HG02759 (cell line): ENCODE measurements at regions not wholly inside any gene's neighbourhood (a gene's known extent, or its start where the extent isn't known, plus 50 kb on each side); places are given as distances from the start of the nearest gene placed in this dataset.

Experiments used
- ATAC-seq: cut with Tn5 transposase; IDR thresholded peaks from one replicate; pipeline ENCODE4 v1.9.1; 2021; ENCODE audit warnings: mild to moderate bottlenecking, moderate library complexity; ENCODE audit not compliant: unreplicated experiment

DNA sequence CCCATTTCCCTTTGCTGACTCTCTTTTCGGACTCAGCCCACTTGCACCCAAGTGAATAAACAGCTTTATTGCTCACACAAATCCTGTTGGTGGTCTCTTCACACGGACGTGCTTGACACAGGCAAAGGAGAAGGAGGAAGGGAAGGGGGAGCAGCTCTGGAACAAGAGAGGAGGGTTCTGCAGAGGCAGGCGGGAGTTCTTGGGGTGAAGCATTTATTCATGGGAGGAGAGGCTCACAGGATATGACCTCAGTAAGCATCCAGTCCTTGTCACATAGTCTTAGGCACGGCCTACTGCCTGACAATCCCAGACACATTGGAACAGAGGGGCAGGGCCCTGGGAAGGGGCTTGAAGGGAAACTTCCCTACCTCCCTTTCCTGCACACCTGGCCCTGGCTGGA is 171.7 kb upstream of the HS6ST1 start:
- no peak for ATAC-seq

- no peak for ATAC-seq
These were observed 172.4 kb upstream of the HS6ST1 start for GRCh38 chr2:128490881-128491691.

DNA sequence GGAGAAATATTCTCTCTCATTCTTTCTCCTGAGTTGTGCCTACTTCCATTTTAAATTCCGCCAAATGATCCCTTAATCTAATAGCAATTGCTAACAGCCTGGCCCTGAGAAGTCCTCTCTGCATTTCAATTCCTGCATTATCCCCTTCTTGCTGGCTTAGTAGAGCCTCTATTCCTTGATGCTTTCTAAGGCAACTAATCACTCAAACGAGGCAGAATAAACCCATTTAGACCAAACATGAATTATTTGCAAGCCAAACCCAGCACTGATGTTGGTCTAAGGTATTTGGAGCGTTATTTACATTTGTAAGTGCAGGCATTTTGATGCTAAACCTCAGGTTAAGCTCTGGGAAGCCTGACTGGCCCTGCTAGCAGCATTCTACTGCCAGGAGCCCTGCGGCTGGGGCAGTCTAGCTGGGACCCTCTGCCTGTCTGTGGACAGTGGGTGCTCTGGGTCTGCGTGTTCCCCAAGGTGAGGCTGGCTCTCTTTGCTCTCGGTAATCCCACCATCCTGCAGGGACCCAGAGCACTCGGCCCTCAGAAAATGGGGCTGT is 173.1 kb upstream of the HS6ST1 start:
- ATAC-seq = no peak

DNA sequence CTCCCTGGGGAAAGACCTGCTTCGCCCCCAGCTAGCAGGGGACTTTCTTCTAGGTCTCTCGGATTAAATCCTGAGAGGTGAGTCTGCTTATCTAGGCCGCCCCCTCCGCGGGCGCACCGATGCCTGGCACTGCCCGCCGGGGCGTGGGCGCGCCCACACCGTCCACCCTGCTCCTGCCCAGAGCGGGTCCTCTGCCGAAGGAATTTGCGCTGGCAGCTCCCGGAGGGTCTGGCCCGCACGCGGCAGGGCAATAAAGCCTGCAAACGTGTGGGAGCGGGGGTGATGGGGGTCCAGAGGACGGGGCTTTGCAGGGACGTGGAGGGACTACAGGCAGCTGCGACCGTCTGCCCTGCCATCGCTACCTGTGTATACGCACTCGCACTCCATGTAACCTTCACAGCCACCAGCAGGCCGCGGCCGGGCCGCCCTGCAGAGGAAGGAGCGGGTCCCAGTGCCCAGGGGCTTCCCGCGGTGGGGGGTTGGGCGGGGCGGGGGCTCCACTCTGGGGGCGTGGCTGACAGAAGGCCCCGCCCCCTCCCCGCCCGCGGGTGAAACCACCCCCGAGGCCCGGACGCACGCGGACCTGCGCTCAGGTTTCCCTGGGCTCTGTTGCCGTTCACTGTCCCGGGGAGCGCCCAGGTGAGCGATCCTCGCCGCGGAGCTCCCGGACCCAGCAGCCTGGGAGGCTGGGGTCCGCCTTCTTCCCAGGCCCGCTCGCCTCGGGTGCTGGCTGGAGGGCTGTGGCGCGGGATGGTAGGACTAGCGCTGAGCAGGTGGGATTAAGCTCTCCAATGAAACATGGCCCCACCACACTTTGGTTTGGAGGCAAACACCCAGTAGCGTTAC is 174.5 kb upstream of the HS6ST1 start:
- ATAC-seq = no peak

DNA sequence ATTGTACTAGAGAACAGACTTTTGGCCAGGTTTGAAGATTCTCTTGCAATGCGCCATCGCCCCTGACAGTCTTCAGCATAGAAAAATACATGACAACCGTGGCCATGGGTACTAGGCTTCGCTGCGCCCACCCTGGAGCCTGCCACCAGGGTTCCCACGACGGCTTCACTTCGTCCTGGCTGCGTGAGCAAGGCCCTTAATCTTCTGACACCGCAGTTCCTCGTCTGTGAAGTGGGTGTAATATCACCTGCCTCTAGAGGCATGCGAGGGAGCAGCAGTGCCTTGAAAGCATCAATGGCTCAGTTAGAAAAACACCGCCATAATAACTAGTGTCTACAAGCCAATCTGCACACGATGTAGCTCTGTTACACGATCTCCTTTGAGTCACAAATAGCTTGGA is 175.2 kb upstream of the HS6ST1 start:
- ATAC-seq = no peak

- ATAC-seq = no peak
These were observed 175.6 kb upstream of the HS6ST1 start for GRCh38 chr2:128494307-128494639.

DNA sequence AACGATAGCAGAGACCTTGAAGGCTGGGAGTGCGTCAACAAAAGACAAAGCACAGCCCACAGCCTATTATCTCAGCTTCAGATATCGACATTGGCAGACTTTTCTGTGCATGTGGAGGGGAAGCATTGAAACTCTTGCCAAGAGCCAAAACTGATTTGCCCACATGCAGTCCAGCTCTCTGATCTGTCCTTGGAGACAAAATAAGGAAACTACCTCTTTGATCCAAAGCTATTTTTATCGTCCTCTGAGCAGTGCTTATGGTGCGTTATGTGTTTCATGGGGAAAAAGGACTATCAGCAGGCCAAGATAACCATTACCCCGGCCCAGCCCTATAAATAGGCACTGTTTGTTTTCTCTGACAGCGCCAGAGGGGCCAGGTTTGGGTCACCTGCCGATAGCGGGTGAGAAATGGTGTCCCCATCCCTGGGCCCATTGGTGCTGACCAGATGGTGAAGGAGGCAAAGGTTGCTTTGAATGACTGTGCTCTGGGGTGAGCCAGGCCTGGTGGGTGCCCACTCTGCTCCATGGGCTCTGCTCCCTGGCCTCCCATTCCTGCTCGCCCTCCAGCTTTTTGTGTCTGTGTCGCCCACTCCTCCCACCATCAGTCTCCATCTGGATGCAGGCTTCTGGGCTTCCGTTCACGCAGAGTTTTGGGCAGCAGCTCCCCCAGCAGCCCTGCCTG is 176.1 kb upstream of the HS6ST1 start:
- ATAC-seq = no peak

GRCh38 chr2:128495996-128496547 is 177.4 kb upstream of the HS6ST1 start:
- ATAC-seq = no peak

GRCh38 chr2:128496700-128497099 is 178.0 kb upstream of the HS6ST1 start:
- no peak for ATAC-seq

DNA sequence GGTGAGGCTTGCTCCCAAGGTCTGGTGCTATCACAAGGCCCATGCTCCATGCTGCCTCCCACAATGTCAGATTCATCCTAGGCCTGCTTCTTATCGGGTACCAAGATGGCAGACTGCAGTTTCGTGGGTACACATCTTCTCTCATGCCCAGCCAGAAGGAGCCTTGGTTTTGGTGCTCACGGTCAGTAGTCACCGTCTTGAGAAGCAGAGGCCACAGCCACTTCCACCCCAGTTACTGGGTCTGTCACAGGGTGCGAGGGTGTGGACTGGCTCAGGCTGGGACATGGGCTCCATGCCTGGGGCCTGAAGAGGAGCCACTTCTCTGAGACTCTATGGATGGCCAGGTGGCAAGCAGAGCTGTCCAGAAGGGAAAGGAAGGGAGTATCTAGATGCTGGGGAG is 178.8 kb upstream of the HS6ST1 start:
- ATAC-seq = no peak

DNA sequence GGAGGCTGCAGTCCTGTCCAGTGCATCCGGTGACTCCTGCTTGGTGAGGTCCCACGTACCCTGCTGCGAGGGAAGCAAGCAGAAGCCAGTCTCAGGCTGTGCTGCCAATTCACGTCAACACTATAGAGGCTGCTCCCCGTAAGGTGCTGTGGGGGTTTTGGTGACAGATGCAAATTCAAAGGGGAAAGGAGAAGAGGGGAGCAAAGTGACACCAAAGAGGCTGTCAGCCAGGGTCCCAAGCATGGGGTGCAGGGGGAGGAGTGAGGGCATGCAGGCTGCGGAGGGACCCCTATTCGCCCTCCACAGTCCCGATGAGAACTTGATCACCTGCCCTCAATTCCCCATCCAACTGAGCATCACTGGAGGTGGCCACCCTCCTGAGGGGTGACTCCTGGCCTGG is 179.4 kb upstream of the HS6ST1 start:
- ATAC-seq = no peak

- ATAC-seq = no peak
These were observed 179.9 kb upstream of the HS6ST1 start for GRCh38 chr2:128498589-128498988.

DNA sequence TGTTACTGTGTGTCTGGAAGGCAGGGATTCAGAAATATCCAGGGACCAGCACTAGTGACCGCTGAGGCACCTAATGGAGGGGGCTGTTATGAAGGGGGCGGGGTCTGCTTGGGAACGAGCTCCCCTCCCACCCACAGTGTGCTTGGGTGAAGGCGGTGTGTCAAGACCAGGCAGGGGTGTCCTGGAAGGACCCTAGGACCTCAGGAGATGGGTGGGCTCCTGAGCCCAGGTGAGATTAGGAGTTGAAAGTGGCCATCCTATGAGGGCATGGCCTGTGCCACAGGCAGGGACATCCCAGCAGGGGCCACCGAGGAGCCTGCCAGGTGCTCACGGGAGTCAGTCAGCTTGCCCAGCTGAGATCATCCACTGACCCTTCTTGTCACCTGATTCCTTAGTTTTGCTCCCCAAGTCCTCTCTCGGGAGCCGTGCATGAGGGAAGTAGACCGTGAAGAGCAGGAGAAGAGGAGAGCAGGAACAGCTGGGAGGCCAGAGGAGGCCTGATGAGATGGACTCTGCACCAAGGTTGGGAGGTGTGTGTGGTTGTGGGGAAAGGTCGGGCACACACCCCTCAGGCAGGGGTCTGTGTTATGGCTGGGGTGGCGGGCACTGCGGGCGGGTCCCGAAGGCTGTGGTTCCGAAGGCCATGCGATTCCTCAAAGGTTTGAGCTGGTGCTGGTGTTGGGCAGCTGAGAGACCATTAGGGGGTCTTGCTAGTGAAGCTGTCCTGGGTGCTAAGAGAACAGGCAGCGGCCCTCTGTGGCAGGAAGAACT is 180.9 kb upstream of the HS6ST1 start:
- ATAC-seq = no peak

DNA sequence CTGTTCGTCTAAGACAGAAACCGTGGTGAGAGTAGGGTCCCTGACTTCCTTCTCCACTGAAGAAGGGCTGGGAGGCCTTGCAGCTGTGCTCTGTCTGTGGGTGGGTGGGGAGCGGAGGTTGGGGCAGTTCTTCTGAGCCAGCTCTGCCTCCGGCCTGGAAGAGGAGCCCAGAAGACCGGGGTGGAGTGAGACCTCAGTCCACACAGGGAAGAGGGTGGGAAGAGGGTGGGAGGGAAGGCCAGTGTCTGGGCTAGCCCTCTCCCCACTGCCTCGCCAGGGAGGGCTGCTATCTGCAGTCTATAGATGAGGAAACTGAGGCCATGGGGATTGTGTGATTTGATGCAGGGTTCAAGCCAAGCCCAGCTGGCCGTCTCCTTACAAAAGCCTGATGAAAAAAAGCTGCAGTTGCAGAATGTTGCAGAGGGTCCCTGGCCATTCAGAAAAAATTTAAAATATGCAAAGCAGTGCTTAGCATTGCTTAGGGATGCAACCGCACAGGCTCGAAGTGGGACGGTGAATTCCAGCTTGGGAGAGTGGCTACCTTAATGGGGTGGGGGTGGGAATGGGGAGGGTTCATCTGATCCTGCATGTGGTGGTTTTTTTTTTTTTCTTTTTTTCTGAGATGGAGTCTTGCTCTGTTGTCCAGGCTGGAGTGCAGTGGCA is 181.6 kb upstream of the HS6ST1 start:
- ATAC-seq = no peak

- ATAC-seq = no peak
These were observed 182.5 kb upstream of the HS6ST1 start for GRCh38 chr2:128501006-128501690.

DNA sequence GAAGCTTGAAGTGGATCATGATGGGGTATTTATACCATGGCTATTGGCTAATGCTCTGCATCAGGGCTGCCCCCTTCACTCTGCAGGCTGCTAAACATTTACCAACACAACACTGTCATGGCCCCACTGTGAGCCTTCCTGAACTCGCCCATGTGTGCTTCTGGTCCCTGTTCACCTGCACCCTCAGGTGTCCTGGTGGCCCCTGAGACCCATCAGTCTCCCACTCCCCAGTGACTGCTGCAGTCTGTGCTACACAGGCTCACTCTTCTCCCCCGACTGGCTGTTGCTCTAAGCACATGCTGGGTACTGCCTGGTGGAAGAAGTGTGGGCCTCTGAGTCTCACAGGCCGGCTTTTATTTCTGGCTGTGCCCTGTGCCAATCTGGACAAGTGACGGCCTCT is 183.0 kb upstream of the HS6ST1 start:
- ATAC-seq = no peak

DNA sequence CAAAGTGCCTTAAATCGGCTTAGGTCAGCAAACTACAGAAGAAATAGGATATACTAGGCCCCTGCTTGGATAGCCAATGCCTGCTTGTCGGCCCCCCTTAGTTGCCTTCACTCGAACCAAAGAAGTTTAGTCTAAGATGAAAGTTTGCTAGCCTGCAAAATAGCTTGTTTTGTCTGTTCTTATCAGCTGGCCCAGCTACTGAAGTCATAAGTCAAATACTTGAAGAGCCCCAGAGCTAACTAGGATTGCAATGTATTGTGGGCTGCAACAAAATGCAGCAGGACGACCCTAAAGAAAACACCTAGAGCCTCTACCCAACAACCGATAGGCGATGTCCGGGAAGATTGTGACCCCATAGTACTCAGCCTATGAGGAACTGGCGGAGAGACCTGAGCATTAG is 183.5 kb upstream of the HS6ST1 start:
- ATAC-seq = no peak

DNA sequence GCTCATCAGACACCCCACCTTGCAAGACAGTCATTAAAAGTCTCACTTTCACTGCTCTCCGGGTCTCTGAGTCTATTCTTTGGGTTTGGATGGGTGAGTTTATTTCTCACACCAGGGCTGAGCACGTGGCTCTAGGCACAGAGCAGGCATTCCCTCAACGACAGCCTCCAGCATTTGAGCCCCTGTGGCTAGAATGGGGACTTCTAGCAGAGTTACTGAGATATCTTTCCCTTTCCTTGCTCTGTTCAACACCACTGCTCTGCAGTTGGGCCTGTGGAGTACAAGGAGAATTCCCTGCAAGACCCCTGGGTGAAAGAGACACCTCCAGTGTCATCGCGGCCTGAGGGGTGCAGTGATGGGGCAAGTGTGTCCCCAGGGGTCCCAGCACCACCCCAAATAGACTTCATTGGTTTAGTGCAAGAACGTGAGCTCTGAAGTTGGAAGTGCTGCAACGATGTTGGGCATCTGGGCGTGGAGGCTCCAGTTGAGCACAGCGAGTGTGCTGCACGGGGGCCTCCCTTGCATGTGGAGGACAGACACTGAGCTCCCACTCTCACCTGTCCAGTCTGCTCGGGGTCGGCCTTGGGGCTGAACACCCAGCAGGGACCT is 184.1 kb upstream of the HS6ST1 start:
- ATAC-seq = no peak
